Neural cell (in vitro differentiated cells): ENCODE measurements at regions not wholly inside any gene's neighbourhood (a gene's known extent, or its start where the extent isn't known, plus 50 kb on each side); places are given as distances from the start of the nearest gene placed in this dataset.

ENCODE experiments used
- CTCF ChIP-seq: fragments of 450-650 bp; IDR thresholded peaks from 2 replicates; pipeline ENCODE4 v1.5.1; 2014; ENCODE audit warnings: antibody characterized with exemption, mild to moderate bottlenecking, moderate library complexity; ENCODE audit not compliant: poor library complexity, severe bottlenecking
- EP300 ChIP-seq: fragments of 450-650 bp; conservative IDR thresholded peaks from 2 replicates; pipeline ENCODE4 v1.6.1; 2014; ENCODE audit warnings: antibody characterized with exemption, mild to moderate bottlenecking, moderate library complexity; ENCODE audit not compliant: poor library complexity, severe bottlenecking
- EZH2 ChIP-seq: fragments of 200-600, 300-800 bp; shearing (Covaris generic), sonication (generic); IDR thresholded peaks from 2 replicates; pipeline ENCODE4 v1.6.1; 2014; ENCODE audit warnings: antibody characterized with exemption, low read length, borderline replicate concordance, mild to moderate bottlenecking; ENCODE audit not compliant: insufficient read depth, poor library complexity, severe bottlenecking
- MXI1 ChIP-seq: fragments of 450-650 bp; conservative IDR thresholded peaks from 2 replicates; pipeline ENCODE4 v1.6.1; 2014; ENCODE audit warnings: antibody characterized with exemption, mild to moderate bottlenecking; ENCODE audit not compliant: poor library complexity, severe bottlenecking
- POLR2AphosphoS5 ChIP-seq: IDR thresholded peaks from 2 replicates; pipeline ENCODE4 v1.6.1; 2012
- RAD21 ChIP-seq: fragments of 450-650 bp; conservative IDR thresholded peaks from 2 replicates; pipeline ENCODE4 v1.6.1; 2014; ENCODE audit warnings: antibody characterized with exemption, mild to moderate bottlenecking, moderate library complexity
- REST ChIP-seq: IDR thresholded peaks from 2 replicates; pipeline ENCODE4 v1.6.1; 2012; ENCODE audit warnings: borderline replicate concordance
- SMC3 ChIP-seq: fragments of 450-650 bp; conservative IDR thresholded peaks from 2 replicates; pipeline ENCODE4 v1.6.1; 2014; ENCODE audit warnings: antibody characterized with exemption, mild to moderate bottlenecking, moderate library complexity; ENCODE audit not compliant: poor library complexity

GRCh38 chr9:71209890-71210289, 88.5 kb upstream of the TRPM3 start:
- no peak for TF ChIP-seq CTCF
- no peak for TF ChIP-seq REST
- TF ChIP-seq SMC3, result no peak
- no peak for TF ChIP-seq EP300
- no peak for TF ChIP-seq EZH2
- no peak for TF ChIP-seq MXI1
- TF ChIP-seq RAD21, result no peak
- no peak for TF ChIP-seq POLR2AphosphoS5
